GM21381 (cell line): ENCODE measurements at regions not wholly inside any gene's neighbourhood (a gene's known extent, or its start where the extent isn't known, plus 50 kb on each side); places are given as distances from the start of the nearest gene placed in this dataset.
"Not testable (repeated sequence)": the region's sequence is repeated elsewhere in the genome, so short reads cannot be mapped to it uniquely, and the experiment has no call there.

Experiments
- ATAC-seq: cut with Tn5 transposase; IDR thresholded peaks from one replicate; pipeline ENCODE4 v1.9.1; 2021; ENCODE audit warnings: mild to moderate bottlenecking, moderate library complexity; ENCODE audit not compliant: unreplicated experiment

DNA sequence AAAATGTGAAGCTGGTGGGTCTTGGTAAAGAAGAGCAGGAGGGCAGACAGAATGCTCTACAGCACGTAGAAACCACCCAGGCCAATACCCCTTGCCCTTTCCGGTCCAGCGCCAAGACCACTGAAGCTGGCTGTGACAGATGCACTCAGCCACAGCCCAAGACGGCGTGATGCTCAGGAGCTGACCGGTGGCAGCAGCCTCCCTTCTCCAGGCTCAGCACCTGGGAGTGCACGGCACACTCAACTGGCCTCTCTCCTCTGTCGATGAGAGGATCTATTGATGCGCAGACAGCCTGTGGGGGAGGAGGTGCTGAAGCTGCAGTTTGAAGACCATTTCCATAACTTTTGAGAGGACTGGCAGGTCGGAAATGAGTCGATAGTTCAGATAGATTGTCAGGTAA lies 141.0 kb upstream of the MYT1L start:
- no peak for ATAC-seq

DNA sequence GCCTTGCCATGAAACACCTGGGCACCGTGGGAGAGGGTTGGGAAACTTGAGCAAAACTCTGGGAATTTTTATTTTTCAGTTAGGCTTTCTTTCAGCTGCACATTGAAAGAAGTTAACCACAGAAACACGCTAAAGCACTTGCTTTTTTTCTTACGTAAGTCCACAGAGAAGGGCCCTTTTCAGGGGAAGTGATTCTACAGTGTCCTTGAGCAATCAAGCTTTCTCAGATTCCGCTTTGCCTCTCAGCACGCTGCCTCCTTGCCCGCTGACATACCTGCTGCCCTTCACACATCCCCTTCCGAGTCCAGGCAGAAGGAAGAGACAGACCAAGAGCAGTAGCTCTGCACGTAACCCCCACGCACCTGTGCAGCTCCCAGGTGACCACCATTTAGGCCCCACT lies 135.5 kb upstream of the MYT1L start:
- ATAC-seq = no peak

DNA sequence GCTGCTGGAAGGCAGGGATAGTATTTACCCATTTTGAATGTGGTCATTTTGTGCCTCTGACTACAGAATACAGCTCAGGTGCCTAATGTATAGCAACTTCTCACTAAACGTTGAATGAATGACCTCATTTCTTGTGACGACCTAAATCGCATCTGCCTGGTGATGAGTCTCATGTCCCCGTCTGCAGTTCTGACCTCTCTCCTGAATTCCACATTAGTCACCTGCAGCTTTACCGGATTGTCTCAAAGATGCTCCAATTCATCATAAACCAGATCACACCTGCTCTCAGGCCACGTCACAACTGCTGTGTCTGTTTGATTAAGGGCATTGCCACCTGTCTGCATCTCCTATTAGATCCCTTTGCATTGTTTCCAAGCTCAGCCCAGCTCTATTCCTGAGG lies 133.6 kb upstream of the MYT1L start:
- no peak for ATAC-seq

DNA sequence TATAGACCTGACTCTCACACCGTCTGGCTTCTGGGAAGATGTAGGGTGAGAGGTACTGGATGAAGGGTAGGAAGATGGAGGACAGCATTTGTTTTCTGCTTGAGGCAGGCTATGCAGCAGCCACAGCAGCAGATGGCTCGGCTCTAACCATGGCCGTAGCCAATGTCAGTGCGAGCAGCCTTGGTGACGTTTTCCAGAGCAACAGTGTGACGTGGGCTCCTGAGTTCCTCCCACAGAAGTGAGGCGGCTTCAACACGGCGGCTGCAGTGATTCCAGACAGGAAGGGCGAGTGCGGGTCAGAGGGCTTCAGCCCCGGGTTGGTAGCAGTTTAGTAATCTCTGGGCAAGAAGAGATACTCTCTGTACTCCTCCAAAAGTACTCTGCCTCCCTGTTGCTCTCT lies 133.0 kb upstream of the MYT1L start:
- ATAC-seq = no peak

DNA sequence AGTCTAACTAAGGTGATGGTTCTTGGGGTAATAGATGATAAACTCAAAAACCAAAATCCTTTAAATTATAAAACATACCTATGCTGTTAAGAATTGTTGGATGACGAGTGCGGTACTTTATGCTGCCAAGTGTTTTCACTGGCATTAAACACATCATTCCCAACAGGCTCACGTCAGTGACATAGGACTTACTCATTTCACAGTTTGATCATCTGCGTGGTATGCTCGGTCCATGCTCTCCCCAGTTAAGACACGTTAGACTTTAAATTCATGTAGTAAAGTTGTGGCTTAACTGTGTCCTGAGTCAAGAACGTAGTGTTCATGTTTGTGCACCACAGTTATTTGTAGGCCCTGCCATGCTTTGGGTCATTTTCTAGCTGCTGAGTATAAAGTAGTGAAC lies 125.6 kb upstream of the MYT1L start:
- ATAC-seq = no peak

DNA sequence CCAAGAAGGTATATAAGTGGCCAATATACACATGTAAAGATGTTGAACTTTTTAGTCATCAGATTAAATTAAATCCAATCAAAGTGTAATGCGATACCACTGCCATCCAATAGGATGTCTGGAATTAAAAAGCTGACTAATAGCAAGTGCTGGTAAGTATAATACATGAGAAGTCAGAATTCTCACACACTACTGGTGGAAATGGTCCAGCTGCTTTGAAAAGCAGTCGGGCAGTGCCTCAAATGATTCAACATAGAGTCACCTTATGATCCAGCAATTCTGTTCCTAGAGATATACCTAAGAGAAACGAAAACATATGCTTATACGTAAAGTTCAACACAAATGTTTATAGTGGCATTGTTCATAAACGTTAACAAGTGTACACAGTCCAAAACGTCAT lies 124.1 kb upstream of the MYT1L start:
- no peak for ATAC-seq

DNA sequence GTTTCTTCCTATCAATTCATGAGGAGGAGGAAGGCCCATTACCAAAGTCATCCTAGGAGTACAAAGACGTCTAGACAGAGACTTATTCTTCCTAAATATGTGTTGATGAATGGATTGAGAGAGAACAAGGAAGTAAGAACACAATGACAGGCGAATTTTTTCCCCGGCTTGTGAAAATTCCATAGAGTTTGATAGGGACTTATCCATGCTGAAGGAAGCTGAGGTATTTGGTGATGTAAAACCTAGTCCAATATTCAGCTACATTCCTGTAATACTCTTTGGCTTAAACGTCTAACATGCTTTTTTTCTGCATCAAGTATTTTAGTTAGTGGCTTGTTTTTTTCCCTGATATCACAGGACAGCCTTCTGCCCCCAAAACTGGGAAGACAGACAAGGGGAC lies 121.9 kb upstream of the MYT1L start:
- ATAC-seq = no peak

DNA sequence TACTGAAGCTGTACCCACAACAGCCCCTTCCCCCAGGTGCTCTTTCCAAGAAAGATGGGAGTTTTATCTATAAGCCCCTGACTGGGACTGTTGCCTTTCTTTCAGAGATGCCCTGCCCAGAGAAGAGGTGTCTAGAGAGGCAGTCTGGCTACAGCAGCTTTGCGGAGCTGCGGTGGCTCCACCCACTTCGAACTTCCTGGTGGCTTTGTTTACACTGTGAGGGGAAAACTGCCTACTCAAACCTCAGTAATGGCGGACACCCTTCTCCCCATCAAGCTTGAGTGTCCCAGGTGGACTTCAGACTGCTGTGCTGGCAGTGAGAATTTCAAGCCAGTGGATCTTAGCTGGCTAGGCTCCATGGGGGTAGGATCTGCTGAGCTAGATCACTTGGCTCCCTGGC lies 120.2 kb upstream of the MYT1L start:
- ATAC-seq = not testable (repeated sequence)

DNA sequence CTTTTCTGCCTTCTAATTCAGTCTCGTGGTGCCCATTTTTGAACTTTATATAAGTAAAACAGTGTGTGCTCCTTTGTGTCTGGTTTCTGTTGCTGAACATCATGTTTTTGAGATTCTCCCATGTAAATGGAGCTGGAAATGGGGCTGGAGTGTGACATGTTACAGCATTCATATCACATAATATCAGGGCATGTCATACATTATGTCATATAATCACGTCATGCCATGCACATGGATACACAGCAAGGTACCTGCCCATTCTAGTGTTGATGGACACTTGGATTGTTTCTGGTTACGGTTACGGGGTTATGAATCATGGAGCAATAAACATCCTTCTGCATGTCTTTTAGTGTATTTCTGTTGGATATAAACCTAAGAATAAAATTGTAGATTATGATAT lies 117.1 kb upstream of the MYT1L start:
- ATAC-seq = no peak

DNA sequence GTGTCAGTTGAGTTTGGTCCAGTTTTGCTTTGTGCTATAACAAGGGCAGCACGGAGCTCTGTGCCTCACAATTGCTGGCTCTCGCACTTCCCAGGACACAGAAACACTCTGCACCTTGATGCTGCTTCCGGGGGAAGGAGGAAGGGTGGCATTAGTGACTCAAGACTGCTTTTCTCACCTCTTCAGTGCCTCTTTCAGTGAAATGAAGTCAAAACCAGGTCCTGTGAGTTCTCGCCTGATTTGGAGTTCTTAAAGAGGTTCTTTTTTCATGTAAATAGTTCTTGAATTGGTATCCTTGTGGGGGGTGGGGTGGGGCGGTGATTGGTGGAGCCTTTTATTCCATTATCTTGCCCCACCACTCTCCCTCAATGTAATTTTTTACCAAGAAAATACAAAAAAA lies 91.5 kb upstream of the MYT1L start:
- ATAC-seq = no peak

DNA sequence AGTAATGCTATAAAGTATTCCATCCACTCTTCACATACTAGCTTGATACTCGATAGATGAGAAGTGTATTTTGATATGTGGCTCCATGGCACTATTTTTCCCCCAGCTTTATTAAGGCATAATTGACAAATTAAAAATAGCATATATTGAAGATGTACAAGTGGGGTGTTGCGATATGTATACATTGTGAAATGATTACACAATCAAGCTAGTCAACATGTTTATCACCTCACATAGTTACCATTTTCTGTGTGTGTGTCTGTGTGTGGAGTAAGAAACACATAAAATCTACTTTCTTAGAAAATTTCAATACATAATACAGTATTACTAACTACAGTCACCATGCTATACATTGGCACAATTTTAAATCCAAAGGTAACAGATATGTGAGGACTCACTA lies 82.5 kb upstream of the MYT1L start:
- ATAC-seq = no peak

DNA sequence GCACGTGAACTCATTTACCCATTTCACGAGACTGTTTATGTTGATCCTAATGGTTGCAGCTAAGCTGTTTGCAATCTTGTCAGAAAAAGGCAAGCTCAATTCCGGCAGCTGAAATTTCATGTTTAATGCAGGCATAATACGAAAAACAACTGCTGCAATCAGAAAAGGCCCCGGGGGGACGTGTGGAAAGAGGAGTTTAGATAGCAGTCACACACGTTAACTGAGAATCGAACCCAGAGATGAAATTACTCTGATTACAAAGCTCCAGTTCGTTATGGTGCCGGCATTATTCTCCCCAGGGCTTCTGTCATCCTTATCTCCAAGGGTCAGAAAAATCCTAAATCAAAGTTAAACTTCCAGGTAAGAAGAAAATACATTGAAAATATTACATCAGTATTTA lies 79.9 kb upstream of the MYT1L start:
- ATAC-seq = no peak

DNA sequence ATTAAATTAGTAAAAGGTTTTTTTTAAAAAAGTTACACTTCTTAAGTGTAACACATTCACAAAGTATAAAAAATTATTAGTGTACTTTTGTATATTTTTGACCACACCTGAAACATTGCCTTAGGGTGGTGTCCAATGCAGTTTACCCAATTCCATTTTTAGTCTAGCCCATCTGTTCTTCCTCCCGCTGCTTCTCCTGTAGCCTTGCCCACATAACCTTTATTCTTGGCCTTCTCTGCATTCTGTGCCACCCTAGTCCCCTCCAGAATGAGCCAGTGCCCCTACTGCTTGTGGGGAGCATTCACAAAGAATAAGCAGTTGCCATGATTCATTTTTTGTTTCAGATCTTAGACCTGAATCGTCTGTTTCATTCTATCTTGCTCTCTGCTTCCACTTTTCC lies 78.4 kb upstream of the MYT1L start:
- ATAC-seq = no peak

DNA sequence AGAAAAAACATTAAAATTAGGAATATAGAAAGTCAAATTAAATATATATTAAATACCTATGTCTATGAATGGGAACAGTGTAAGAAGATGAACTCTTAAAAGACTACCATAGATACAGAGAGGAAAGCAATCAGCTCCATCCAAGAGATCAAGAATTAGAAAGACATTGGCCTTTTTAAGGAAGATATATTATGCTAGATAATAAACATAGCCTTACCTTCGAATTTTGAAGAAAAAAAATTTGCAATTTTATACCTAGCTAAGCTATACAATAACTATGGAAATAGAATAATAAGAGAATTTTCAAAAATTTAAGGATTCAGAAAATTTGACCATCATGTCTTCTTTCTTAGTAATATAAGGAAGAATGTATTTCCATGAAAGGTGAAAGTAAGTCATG lies 74.7 kb upstream of the MYT1L start:
- ATAC-seq = no peak

DNA sequence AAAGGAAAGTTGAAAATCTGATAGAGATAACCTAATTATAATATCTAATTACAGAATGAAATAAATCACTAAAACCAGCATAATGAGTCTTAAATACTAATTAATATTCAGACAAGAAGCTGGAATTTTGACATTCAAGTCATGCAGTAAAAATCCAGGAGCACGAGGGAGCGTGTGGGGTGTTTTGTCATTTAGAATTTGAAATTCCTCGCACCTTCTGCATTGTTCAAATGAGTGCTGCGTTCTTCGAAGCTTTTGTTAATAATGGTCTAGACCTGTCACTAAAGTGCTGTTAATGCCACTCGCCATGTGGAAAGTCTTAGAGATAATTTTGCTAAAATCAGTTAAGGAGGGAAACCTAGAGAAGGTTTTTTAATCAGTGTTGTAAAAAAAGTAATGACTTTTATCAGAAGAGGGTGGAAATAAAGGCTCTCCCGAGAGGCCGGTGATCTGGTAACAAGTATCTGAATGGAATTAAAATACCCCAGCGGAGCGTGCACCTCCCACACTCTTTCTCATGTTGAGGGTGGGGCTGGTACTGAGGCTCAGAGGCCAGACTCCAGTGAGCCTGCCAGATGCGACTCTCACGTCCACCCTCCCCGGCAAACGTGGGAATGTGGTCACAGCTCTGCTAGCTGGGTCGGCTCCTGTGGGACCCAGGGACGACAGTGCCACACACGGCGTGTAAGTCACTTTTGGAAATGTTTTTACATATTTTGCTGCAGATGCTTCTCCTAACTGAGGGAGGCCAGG lies 69.4 kb upstream of the MYT1L start:
- no peak for ATAC-seq

DNA sequence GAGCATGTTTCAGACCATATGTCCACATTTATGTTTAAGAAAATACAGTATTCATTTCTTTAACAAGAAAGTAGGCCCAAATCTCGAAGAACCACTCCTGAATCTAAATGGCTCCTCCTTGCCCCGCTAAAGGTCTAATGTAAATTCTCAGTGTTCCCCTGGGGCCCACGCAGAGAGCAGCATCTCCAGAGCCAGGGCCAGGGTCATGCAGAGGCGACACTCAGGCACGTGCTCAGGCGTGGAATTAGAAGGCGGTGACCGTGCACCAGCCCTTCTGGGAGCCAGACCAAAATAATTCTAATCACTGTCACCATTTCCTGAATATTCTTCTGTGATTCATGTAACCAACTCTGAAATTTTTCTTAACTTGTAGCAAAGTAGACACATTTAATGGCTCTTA lies 68.3 kb upstream of the MYT1L start:
- ATAC-seq = no peak

DNA sequence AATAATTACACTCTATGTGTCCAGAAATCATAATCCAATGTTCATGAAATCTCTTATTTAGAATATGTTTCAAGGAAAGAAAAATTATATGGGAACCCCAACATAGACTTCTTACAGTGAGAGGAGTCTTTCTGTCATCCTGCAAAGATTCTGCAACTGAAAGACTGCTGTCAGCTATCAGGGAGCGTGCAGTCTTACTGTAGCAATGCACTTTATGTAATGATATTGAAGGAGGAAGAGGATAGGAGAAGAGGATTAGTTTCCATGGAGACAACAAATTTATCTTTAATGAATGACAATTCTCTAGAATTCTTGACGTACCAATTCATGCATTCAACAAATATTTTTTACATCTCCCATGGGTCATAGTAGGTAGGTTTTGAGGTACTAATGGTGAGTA lies 61.3 kb upstream of the MYT1L start:
- no peak for ATAC-seq

DNA sequence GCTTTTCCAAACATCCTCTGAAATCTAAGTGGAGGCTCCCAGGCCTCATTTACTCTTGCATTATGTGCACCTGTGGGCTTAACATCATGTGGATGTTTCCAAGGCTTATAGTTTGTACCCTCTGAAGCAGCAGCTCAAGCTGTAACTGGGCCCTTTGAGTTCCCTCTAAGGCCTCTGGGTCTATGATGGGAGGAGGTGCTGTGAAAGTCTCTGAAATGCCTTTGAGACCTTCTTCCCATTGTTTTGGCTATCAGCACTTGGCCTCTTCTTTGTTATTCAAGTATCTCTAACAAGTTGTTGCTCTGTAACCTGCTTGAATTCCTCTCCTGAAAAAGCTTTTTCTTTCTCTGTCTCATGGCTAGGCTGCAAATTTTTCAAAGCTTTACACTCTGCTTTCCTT lies 58.1 kb upstream of the MYT1L start:
- ATAC-seq = no peak
